Kidney (tissue), 13 donors: ENCODE measurements at regions not wholly inside any gene's neighbourhood (a gene's known extent, or its start where the extent isn't known, plus 50 kb on each side); places are given as distances from the start of the nearest gene placed in this dataset.

ENCODE experiments used
- DNase-seq, 5 donors: peaks; one replicate each; pipeline ENCODE4 v3.0.0-alpha.2; 2013 to 2020
- FAIRE-seq: peaks from 2 replicates; lab custom pipeline; 2012; peaks lifted over from hg19 to GRCh38; lab: Jason Lieb, UNC
- H3K27ac ChIP-seq, 2 donors: one replicate each; pipeline ENCODE4 v1.7.0; 2013; ENCODE audit warnings: low read depth in 2 of 2, low read length in 2 of 2, inconsistent platforms in 1 of 2
- H3K27me3 ChIP-seq: one replicate; pipeline ENCODE4 v1.7.1; 2013; ENCODE audit warnings: low read length, inconsistent platforms; ENCODE audit not compliant: control insufficient read depth, insufficient read depth
- H3K36me3 ChIP-seq, 3 donors: one replicate each; pipeline versions ENCODE4 v1.7.0 to v1.7.1; 2013; ENCODE audit warnings: low read length in 3 of 3, control low read depth in 1 of 3, inconsistent platforms in 1 of 3; ENCODE audit not compliant: insufficient read depth in 3 of 3, control insufficient read depth in 2 of 3
- H3K4me1 ChIP-seq, 3 donors: one replicate each; pipeline versions ENCODE4 v1.7.0 to v1.7.1; 2013; ENCODE audit warnings: low read length in 3 of 3, inconsistent platforms in 1 of 3, low read depth in 1 of 3; ENCODE audit not compliant: control insufficient read depth in 2 of 3, insufficient read depth in 2 of 3
- H3K4me3 ChIP-seq, 3 donors: one replicate each; pipeline versions ENCODE4 v1.7.0 to v1.8.1; 2013; ENCODE audit warnings: low read length in 3 of 3, control low read depth in 1 of 3, inconsistent platforms in 1 of 3
- H3K9ac ChIP-seq, 3 donors: one replicate each; pipeline versions ENCODE4 v1.7.0 to v1.7.1; 2013; ENCODE audit warnings: low read length in 3 of 3, control low read depth in 1 of 3, inconsistent platforms in 1 of 3
- H3K9me3 ChIP-seq, 3 donors: one replicate each; pipeline versions ENCODE4 v1.7.0 to v1.7.1; 2013; ENCODE audit warnings: low read length in 3 of 3, control low read depth in 1 of 3, inconsistent platforms in 1 of 3; ENCODE audit not compliant: control insufficient read depth in 2 of 3, insufficient read depth in 1 of 3
- CTCF ChIP-seq: IDR thresholded peaks from 3 replicates; pipeline ENCODE4 v1.5.1; 2012; ENCODE audit warnings: mild to moderate bottlenecking, moderate library complexity, borderline replicate concordance; ENCODE audit not compliant: insufficient read depth; ENCODE audit errors: extremely low read depth
- intact Hi-C: fragments of 100-400 bp; cut with DNase I; formaldehyde crosslinking; loops from one replicate; pipeline ENCODE4 v1.11.1; 2022
- donor health status: control.
- donor health status: control.
- donor health status: control.
- donor health status: control.
- donor health status: control.
- donor health status: DM: yes; HTN: yes; CAD: no.
- donor health status: Normal renal cell carcinoma (clear cell type).

- no peaks in the 10 kb centered on the region for H3K36me3 ChIP-seq
- H3K27ac ChIP-seq: no peak overlapping the region
- no peaks in the 10 kb centered on the region for H3K9me3 ChIP-seq
- no peak overlapping the region for H3K4me3 ChIP-seq
- no peak for DNase-seq
- no peaks in the 10 kb centered on the region for H3K4me1 ChIP-seq
- no peaks in the 10 kb centered on the region for H3K27me3 ChIP-seq
- TF ChIP-seq CTCF: no peak
- FAIRE-seq: no peak
- H3K9ac ChIP-seq: no peak overlapping the region
- intact Hi-C loops: no loop called here
These were observed 77.4 kb upstream of the OSR1 start for GRCh38 chr2:19435815-19436214.

GRCh38 chr2:19434413-19434812 lies 76.0 kb upstream of the OSR1 start:
- Histone ChIP-seq H3K36me3 (no peaks in the 10 kb centered on the region), H3K9ac (no peak overlapping the region), H3K27me3 (no peaks in the 10 kb centered on the region), H3K9me3 (no peaks in the 10 kb centered on the region), H3K4me1 (no peaks in the 10 kb centered on the region), H3K27ac (no peak overlapping the region), H3K4me3 (no peak overlapping the region)
- intact Hi-C loops: no loop called here
- FAIRE-seq: no peak
- no peak for TF ChIP-seq CTCF
- DNase-seq: no peak

GRCh38 chr2:19426941-19427340 lies 68.5 kb upstream of the OSR1 start:
- DNase-seq (no peak), FAIRE-seq (no peak)
- TF ChIP-seq CTCF: no peak
- Histone ChIP-seq H3K36me3 (no peaks in the 10 kb centered on the region), H3K4me1 (no peaks in the 10 kb centered on the region), H3K9ac (no peak overlapping the region), H3K27me3 (no peaks in the 10 kb centered on the region), H3K4me3 (no peak overlapping the region), H3K9me3 (no peaks in the 10 kb centered on the region), H3K27ac (no peak overlapping the region)
- intact Hi-C loops: no loop called here

GRCh38 chr2:19426144-19426543 lies 67.7 kb upstream of the OSR1 start:
- TF ChIP-seq CTCF: no peak
- DNase-seq: no peak
- Histone ChIP-seq H3K9me3 (no peaks in the 10 kb centered on the region), H3K9ac (no peak overlapping the region), H3K36me3 (no peaks in the 10 kb centered on the region), H3K27me3 (no peaks in the 10 kb centered on the region), H3K4me3 (no peak overlapping the region), H3K4me1 (no peaks in the 10 kb centered on the region), H3K27ac (no peak overlapping the region)
- intact Hi-C loops: no loop called here
- FAIRE-seq: no peak
